ENCODE measurements at regions not wholly inside any gene's neighbourhood (a gene's known extent, or its start where the extent isn't known, plus 50 kb on each side); places are given as distances from the start of the nearest gene placed in this dataset.

DNA sequence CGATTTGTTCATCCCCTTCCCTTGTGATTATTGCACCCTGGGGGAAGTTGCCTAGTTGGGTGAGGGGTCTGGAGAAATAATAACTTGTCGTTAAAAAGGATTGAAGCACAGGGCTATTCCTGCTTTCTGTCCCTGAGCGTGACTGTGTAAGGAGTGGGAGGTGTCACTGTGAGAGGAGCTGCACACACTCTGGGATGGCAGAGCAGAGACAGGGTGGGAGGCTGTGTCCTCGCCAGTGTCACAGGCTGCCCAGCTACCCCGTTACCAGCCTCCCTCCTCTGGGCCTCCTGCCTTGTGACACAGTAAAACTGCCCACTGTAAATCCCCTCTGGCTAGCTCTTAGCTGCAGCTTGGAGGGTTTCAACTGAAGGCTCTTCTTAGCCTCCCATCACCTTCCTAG, 460.6 kb downstream of the AACS start:
- Mint-ChIP-seq H3K4me1 (ENCODE audit: insufficient read depth, unreplicated experiment) (no peaks in the 10 kb centered on the region), H3K9me3 (ENCODE audit: unreplicated experiment) (peaks cover 29% of the 10 kb centered on the region), H3K4me3 (ENCODE audit: unreplicated experiment) (no peak overlapping the region), H3K27ac (ENCODE audit: low read depth, unreplicated experiment) (no peak overlapping the region), H3K36me3 (ENCODE audit: insufficient read depth, unreplicated experiment) (no peaks in the 10 kb centered on the region), H3K27me3 (ENCODE audit: insufficient read depth, unreplicated experiment) (no peaks in the 10 kb centered on the region)
- DNase-seq (ENCODE audit: unreplicated experiment) = no peak
- TF ChIP-seq, protein P1, sequence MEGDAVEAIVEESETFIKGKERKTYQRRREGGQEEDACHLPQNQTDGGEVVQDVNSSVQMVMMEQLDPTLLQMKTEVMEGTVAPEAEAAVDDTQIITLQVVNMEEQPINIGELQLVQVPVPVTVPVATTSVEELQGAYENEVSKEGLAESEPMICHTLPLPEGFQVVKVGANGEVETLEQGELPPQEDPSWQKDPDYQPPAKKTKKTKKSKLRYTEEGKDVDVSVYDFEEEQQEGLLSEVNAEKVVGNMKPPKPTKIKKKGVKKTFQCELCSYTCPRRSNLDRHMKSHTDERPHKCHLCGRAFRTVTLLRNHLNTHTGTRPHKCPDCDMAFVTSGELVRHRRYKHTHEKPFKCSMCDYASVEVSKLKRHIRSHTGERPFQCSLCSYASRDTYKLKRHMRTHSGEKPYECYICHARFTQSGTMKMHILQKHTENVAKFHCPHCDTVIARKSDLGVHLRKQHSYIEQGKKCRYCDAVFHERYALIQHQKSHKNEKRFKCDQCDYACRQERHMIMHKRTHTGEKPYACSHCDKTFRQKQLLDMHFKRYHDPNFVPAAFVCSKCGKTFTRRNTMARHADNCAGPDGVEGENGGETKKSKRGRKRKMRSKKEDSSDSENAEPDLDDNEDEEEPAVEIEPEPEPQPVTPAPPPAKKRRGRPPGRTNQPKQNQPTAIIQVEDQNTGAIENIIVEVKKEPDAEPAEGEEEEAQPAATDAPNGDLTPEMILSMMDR (IDR thresholded peaks at IDR 0.05; ENCODE audit: unreplicated experiment) = no peak
- ChIA-PET CTCF (interaction anchor here (1.3 kb wide), 1 partner anchor 9 kb away, joined by 3 read pairs; no protein-coding TSS in a partner anchor), POLR2A (no interaction called here)
- intact Hi-C loops (cut with micrococcal nuclease) = no loop called here
- no TSS peak for BruUV-seq (replicated peaks)

DNA sequence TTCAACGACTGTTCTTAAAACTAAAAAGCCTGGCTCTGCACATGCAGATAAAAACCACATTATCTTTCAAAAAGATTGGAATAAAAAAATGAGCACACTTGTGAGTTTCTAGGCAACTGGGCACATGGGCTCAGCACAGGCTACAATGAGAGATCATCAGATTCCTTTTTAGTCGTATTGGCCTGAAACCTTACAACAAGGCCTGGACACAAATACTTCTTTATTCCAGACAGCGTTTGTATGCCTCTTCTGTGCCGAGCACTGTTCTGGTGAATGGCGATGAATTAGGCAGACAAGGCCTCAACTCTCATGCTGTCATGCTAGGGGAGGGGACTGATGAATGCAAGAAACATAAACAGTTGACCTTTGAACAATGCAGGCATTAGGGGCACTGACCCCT, 463.0 kb downstream of the AACS start:
- Mint-ChIP-seq H3K9me3 (ENCODE audit: unreplicated experiment) (peaks cover 14% of the 10 kb centered on the region), H3K27me3 (ENCODE audit: insufficient read depth, unreplicated experiment) (no peaks in the 10 kb centered on the region), H3K4me1 (ENCODE audit: insufficient read depth, unreplicated experiment) (no peaks in the 10 kb centered on the region), H3K36me3 (ENCODE audit: insufficient read depth, unreplicated experiment) (no peaks in the 10 kb centered on the region), H3K27ac (ENCODE audit: low read depth, unreplicated experiment) (no peak overlapping the region), H3K4me3 (ENCODE audit: unreplicated experiment) (no peak overlapping the region)
- ChIA-PET POLR2A (no interaction called here), CTCF (no interaction called here)
- intact Hi-C loops (cut with micrococcal nuclease) = no loop called here
- DNase-seq (ENCODE audit: unreplicated experiment) = no peak
- BruUV-seq (replicated peaks) = no TSS peak
- TF ChIP-seq, protein P1 (IDR thresholded peaks at IDR 0.05; ENCODE audit: unreplicated experiment) = no peak

DNA sequence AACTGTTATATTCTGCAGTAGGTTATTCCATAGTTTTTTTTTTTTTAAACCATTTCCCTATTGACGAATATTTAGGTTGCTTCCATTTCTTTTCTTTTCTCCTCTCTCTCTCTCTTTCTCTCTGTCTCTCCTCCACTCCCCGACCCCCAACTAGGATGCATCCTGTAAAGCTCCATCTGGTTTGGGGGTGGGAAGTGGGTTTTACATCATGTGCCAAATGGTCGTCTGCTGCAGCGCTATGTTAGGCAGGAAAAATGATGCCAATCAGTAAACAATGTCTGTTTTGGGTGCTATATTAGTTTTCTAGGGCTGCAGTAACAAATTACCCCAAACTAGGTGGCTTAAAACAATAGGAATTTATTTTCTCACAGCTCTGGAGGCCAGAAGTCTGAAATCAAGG, 465.0 kb downstream of the AACS start:
- intact Hi-C loops (cut with micrococcal nuclease) = loop anchor here (5.0 kb wide), 1 partner anchor 1217 kb away; no protein-coding TSS in a partner anchor
- no peak for DNase-seq (ENCODE audit: unreplicated experiment)
- no peak overlapping the region for H3K27ac Mint-ChIP-seq (ENCODE audit: low read depth, unreplicated experiment)
- no peaks in the 10 kb centered on the region for H3K9me3 Mint-ChIP-seq (ENCODE audit: unreplicated experiment)
- POLR2A ChIA-PET = no interaction called here
- CTCF ChIA-PET = interaction anchor here (0.6 to 1.4 kb wide), 5 partner anchors 8 to 610 kb away, joined by 3 to 7 read pairs (median 4); no protein-coding TSS in a partner anchor
- H3K4me3 Mint-ChIP-seq (ENCODE audit: unreplicated experiment) = no peak overlapping the region
- TF ChIP-seq, protein P1 (IDR thresholded peaks at IDR 0.05; ENCODE audit: unreplicated experiment) = no peak
- H3K27me3 Mint-ChIP-seq (ENCODE audit: insufficient read depth, unreplicated experiment) = no peaks in the 10 kb centered on the region
- BruUV-seq (replicated peaks) = no TSS peak
- no peaks in the 10 kb centered on the region for H3K36me3 Mint-ChIP-seq (ENCODE audit: insufficient read depth, unreplicated experiment)
- H3K4me1 Mint-ChIP-seq (ENCODE audit: insufficient read depth, unreplicated experiment) = no peaks in the 10 kb centered on the region

DNA sequence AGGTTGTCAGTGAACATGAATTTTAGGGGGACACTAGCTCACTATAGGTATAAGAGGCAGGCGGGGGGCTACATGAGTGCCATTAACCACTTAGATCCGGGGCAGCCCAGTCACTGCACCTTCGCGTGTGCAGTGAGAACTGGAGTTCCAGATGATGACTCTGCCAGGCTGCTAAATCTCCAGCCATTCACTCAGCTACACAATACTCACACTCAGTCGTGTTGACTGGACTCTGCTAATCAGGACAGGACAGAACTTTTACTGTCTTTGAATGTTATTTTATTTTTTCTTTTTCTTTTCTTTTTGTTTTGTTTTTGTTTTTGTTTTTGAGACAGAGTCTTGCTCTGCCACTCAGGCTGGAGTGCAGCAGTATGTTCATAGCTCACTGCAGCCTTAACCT, 465.6 kb downstream of the AACS start:
- no peaks in the 10 kb centered on the region for H3K9me3 Mint-ChIP-seq (ENCODE audit: unreplicated experiment)
- no peaks in the 10 kb centered on the region for H3K4me1 Mint-ChIP-seq (ENCODE audit: insufficient read depth, unreplicated experiment)
- TF ChIP-seq, protein P1 (IDR thresholded peaks at IDR 0.05; ENCODE audit: unreplicated experiment) = no peak
- no peak overlapping the region for H3K4me3 Mint-ChIP-seq (ENCODE audit: unreplicated experiment)
- DNase-seq (ENCODE audit: unreplicated experiment) = no peak
- H3K36me3 Mint-ChIP-seq (ENCODE audit: insufficient read depth, unreplicated experiment) = no peaks in the 10 kb centered on the region
- no peak overlapping the region for H3K27ac Mint-ChIP-seq (ENCODE audit: low read depth, unreplicated experiment)
- BruUV-seq (replicated peaks) = no TSS peak
- no peaks in the 10 kb centered on the region for H3K27me3 Mint-ChIP-seq (ENCODE audit: insufficient read depth, unreplicated experiment)
- ChIA-PET POLR2A (interaction anchor here (0.7 kb wide), 1 partner anchor 1165 kb away, joined by 3 read pairs; no protein-coding TSS in a partner anchor), CTCF (interaction anchor here (0.6 to 1.4 kb wide), 4 partner anchors 9 to 831 kb away, joined by 3 to 7 read pairs (median 6); no protein-coding TSS in a partner anchor)
- intact Hi-C loops (cut with micrococcal nuclease) = loop anchor here (5.0 kb wide), 1 partner anchor 1216 kb away; no protein-coding TSS in a partner anchor
